Jurkat, Clone E6-1 (cell line): ENCODE measurements at regions not wholly inside any gene's neighbourhood (a gene's known extent, or its start where the extent isn't known, plus 50 kb on each side); places are given as distances from the start of the nearest gene placed in this dataset.
"Not testable (repeated sequence)": the region's sequence is repeated elsewhere in the genome, so short reads cannot be mapped to it uniquely, and the experiment has no call there.

ENCODE experiments used
- DNase-seq: peaks from one replicate; pipeline ENCODE4 v3.0.0-alpha.2; 2011; ENCODE audit warnings: low read depth, low spot score
- H3K4me3 ChIP-seq: 2 replicates; pipeline ENCODE4 v1.5.1; 2011; ENCODE audit warnings: mild to moderate bottlenecking, low read length, control low read depth, moderate library complexity

DNA sequence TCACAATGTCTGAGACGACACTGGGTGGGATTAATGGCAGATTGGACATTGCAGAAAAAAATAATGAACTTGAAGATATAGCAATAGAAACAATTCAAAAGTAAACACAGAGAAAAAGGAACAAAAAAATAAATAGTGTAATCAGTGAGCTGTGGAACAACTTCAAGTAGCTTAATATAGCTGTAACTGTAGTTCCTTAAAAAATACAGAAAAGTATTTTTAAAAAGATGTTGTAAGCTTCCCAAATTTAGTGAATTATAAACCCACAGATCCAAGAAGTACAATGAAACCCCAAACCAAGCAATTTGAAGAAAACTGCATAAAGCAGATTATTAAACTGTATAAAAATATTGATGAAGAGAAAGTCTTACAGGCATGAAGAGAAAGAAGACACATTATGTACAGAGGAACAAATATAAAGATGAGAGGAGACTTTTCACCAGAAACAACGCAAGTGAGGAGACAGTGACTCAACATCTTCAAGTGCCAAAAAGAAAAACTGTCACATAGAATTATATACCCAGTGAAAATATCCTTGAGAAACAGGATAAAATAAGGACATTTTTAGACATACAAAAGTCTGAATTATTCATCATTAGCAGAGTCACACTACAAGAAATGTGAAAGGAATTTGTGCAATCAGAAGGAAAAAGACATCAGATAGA lies 176.4 kb downstream of the NFKBIZ start:
- DNase-seq: no peak
- no peak overlapping the region for H3K4me3 ChIP-seq

DNA sequence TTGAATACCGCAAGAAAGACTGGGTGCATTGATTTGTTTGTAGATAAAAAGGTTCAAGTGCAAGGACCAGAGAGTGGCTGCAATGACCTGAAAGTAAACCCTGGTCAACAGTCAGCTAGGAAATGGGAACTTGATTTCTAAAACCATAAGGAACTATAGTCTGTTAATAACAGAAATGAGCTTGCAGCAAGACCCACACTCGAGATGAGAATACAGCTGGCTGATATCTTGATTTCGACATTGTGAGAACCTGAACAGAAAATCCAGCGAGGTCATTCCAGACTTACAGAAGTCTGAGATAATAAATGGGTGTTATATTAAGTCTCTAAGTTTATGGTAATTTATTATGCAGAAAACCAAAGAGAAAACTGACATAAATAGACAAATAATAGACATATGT lies 177.3 kb downstream of the NFKBIZ start:
- no peak overlapping the region for H3K4me3 ChIP-seq
- DNase-seq: no peak

DNA sequence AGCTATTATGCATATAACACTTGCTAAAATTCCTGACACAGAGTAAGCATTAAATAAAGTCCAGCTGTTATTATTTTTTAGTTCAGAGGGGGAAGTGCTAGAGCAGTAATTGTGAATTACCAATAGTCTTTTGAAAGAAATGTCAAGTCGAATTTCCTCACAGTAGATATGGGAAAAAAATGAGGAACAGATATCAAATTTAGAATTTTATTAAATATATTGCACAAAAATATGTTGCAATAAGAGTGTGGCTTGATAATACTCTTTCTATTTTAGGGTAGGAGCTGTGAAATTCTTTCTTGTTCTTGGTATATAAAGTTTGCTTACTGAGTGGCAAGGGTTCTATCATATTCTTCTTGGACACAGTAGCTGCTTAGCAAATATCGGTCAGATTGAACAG lies 181.3 kb downstream of the NFKBIZ start:
- no peak for DNase-seq
- H3K4me3 ChIP-seq: no peak overlapping the region

DNA sequence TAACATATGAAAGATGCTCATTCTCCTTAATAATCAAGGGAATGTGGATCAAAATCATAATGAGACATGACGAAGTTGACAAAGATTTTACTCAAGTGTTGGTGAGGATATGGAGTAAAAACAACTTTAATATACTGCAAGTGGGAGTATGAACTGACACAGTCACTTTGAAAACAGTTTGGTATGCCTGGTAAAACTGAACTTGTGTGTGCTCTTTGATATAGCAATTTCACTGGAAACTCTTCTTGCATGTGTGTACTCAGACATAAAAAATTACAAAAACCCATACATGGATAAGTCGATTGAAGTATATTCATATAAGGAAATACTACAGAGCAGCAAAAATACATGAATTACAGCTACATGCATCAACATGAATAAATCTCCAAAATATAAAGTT lies 182.5 kb downstream of the NFKBIZ start:
- no peak overlapping the region for H3K4me3 ChIP-seq
- no peak for DNase-seq

DNA sequence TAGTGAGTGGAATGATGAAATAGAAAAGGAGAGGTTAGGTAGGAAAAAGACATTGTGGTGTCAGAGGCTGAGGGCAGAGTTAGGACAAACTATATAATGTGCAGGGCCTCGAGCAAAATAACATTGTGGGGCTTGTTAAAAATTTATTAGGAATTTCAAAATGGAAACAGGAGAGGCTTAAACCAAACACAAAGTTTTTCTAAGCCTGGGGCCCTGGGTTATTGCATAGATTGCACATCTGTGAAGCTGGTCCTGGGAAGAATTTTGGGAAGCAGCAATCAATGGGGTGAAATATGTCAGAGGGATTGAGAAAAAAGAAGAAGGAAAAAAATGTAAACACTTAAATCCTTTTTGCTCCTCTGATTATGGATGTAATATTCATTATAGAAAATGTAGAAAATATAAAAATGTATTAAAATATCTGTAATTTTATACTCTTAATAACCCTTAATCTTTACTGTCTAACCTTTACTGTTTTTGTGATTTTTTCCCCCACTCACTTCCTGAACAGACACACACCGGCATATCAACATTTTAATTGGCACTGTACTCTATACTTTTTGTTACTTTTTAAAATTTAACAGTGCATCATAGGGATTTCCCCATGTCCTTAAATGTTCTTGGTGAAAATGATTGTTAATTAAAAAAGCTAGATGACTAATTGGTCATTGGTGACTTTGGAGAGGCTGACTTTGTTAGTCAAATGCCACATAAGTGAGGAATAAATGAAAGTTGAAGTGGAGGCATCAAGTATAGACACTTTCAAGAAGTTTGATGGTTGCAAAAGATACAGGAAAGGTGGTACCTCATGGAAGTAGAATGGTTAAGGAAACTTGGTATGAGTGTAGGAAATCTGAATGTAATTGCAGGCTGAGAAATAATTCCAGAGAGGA lies 183.4 kb downstream of the NFKBIZ start:
- no peak for DNase-seq
- no peak overlapping the region for H3K4me3 ChIP-seq

DNA sequence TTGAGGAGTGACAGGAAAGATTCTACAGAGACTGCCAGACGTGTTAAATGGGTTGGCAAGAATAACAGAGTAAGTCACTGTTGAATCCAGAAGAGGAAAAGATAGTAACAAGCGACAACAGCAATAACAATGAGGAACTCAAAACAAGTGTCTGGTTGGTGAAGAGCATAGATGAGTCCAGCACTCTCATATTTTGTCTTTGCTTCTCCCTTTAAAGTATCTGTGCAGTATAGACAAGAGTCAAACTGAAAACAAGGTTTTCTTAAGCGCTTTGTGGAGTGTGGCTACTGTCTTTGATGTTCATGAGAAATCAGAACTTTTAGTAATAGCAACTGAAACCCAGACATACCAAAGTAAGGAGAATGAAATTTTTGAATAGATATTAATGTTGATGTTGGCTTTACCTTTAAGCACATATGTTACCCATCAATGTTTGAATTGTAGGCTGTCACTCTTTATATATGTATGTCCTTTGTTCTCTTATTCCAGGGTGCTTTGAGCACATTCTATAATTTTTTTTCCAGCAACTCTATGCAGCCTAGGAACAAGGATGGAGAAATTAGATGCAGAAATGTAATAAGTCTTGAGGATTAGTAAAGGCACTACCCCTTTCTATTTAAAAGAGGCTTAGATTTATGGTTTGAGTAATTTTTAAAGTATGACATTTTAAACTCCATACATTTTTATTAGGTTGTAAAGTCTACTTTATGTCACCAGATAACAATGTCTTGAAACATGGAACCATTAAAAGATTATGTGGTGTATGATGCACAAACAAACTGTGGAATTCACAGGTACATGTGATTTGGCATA lies 185.5 kb downstream of the NFKBIZ start:
- DNase-seq: no peak
- no peak overlapping the region for H3K4me3 ChIP-seq

DNA sequence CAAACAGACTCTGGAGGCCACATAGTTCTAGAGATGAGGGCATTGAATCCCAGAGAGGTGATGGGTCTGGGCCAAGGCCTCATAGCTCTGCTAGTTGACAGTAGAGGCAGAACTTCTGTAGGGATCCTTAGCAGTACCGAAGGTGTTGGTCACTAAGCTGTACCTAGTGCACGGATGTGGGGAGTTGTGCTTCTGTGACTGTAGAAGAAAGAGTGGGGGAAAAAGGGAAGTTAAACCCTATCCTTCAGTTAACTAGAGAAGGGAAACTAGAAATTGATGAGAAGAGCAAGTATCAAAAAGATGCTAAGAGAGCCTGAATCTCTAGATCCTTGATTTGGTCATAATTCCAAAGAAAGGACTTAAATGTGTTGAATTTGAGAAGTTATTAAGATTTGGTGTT lies 186.7 kb downstream of the NFKBIZ start:
- DNase-seq: no peak
- H3K4me3 ChIP-seq: no peak overlapping the region

DNA sequence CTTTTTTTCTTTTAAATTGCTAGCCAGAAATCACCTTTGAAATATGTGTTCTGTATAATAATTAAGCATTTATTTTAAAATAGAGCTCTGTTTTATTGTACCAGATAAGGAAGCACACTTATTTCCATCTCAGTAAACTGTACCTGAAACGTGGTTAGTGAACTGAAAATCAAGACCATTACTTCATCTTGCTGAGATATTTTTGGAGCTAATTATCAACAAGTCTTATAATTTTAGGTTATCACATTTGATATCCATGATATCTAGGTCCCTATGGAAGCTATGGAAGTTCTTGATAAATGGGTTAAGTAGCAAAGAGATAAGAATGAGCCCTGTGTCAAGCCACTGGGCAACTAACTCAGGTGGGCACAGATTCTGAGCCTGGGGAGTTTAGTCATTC lies 187.2 kb downstream of the NFKBIZ start:
- DNase-seq: no peak
- H3K4me3 ChIP-seq: no peak overlapping the region

DNA sequence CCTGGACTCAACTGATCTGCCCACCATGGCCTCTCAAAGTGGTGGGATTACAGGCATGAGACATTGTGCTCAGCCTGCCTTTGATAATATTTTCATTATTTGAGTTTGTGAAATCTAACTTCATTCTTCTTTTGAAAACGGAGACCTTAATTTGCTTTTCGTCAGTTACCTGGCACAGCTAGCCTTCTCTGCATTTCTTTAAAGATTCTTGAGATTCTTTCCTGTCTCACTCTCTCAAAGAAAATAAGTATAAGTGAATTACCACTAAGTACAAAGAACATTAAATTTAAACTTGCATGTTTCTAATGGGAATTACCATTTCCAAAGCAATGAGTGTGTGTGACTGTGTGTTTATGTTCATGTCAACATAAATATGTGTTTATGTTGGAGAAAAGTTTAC lies 187.9 kb downstream of the NFKBIZ start:
- no peak overlapping the region for H3K4me3 ChIP-seq
- DNase-seq: no peak

DNA sequence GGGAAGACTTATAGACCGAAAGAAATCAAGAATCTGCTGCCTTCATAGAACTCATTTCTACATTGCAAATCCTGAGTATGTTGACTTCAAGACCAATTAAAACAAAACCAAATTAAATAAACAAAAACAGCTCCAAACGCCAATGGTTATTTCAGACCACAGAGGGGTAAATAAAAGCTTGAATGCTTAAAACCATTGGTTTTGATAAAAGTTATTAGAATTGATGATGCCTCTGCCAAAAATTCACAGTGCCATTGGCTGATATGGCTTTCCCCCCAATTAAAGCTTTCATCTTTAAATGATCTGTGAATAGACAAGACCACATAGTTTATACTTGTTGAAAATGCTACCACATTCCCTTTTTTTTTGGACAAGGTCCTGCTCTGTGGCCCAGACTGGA lies 188.5 kb downstream of the NFKBIZ start:
- DNase-seq: no peak
- H3K4me3 ChIP-seq: no peak overlapping the region

DNA sequence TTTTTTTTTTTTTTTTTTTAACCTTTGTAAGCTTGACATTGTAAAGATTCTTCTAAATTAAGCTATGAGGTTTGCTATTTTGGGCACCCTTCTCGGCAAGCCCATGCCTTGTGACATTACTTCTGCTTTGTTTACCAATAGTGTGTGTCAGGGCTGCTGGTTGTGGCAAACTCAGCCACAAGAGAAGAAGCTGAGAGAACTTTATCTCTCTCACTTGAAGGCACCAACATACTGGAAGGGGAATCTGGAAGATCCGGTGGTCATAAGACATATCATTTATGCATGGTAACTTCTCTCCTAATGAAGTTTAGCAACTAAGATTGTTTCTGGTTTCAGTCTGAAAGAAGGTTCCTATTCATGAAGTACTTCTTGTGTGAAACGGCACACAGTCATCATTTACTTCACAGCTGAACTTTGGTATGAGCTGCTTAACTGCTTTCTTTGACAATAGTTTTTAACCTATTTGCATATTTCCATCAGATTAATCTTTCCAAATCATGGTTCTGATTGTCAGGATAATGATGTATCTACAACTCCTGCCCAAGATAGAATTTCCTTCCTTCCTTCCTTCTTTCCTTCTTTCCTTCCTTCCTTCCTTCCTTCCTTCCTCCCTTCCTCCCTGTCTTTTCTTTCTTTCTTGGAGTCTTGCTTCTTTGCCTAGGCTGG lies 189.3 kb downstream of the NFKBIZ start:
- DNase-seq: no peak

DNA sequence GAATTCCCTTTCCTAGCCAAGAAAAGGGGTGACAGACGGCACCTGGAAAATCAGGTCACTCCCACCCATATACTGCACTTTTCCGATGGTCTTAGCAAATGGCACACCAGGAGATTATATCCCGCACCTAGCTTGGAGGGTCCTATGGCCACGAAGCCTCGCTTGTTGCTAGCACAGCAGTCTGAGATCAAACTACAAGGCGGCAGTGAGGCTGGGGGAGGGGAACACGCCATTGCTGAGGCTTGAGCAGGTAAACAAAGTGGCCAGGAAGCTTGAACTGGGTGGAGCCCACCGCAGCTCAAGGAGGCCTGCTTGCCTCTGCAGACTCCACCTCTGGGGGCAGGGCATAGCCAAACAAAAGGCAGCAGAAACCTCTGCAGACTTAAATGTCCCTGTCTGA lies 190.8 kb downstream of the NFKBIZ start:
- not testable (repeated sequence) for DNase-seq, H3K4me3 ChIP-seq

More for the DNA sequence above, 189.3 kb downstream of the NFKBIZ start:
- H3K4me3 ChIP-seq: no peak overlapping the region

DNA sequence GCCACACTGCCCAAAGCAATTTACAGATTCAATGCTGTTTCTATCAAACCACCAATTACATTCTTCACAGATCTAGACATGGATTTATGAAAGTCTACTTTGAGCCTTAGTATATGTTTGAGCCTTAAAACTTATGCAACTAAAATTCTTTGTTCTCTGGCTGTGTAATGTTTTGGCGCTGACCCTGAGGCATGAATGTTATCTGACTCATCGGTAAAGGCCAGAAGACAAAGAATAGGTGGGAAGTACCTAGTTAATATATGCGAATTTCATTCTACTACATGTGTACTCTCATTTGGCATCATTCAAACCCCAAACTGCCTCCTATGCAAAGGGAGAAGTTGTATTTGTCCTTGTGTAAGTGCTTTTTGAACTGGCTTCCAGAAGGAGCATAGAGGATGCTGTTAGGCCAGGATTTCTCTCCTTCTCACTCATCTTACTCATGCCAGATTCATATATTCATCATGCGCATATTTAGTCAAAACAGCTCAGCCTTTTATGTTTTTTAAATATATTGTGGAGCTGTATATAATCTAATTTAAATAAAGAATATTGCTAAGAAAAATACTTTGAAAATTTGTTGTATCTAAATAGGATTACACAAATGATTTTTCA lies 204.2 kb downstream of the NFKBIZ start:
- no peak overlapping the region for H3K4me3 ChIP-seq
- DNase-seq: no peak

DNA sequence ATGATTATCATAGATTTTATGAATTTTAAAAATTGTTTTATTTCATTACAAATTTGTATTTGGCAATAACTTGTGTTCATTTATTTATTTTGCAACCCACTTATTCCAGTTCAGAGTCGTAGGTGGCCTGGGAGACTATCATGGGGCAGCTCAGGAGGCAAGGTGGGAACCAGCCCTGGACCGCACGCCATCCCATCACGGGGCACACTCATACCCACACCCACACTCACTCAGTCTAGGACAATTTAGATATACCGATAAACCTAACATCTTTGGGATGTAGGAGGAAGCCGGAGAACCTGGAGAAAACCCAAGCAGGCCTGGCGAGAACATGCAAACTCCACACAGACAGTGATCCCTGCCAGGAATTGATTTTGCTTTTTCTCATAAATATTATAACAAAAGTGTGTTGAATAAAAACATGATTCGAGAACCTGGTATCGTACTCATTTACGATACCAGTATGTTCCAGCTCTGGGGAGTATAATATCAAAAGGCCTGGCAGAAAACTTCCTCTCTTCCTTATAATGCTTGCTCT lies 205.3 kb downstream of the NFKBIZ start:
- DNase-seq: no peak
- no peak overlapping the region for H3K4me3 ChIP-seq

DNA sequence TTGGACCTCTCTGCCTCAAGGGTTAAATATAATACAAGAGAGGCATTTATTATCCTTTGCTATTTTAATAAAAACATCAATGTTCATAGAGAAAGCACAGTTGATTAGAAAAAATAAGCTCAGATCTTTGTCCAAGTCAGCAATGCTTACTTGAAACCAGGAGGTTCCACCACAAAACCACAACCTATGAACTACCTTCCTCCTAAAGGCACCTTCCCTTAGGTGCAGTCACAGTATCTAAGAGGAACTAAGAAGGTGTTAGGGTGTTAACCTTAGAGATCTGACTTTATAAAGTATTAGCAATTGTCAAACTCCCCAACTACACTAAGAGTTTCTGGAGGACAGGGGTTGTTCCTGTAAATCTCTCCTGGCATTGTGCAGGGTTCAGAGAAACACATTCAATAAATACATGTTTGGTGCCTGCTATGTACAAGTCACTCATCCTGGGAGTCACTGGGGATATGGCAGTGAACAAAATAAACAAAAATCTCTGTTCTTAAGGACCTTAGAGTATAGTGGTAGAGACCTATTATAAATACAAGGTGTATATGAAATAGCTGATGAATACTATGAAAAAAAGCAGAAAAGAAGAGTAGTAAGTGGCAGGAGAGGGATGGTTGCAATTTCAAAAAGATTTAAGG lies 208.6 kb downstream of the NFKBIZ start:
- H3K4me3 ChIP-seq: no peak overlapping the region
- peak; percentile 8 for DNase-seq

DNA sequence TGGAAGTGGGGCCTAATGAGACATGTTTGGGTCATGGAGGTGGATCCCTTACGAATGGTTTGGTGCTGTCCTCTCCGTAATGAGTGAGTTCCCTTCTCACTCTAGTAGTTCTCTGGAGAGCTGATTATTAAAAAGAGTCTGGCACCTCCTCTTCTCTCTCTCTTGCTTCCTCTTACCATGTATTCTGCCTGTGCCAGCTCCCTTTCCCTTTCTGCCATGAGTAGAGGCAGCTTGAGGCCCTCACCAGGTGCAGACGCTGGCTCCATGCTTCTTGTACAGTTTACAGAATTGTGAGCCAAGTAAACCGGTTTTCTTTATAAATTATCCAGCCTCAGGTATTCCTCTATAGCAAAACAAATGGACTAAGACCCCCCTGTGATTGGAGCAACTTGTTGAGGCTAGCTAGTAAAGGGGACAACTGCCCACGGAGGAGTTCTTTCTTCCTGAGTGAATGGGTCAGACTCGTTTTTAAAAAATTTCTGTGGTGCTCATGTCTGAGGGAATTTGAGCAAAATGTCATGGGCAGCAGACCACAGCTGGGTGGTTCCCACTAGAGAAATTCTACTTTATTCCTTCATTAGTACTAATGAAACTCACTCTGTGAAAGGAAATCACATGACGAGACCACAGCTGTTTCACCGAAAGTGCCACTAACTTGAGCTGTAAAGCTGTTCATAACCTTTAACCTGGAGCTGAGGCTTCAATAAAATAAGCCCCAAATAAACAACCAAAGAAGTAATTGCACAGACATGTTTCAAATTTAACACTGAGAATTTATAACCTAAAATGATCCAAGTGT lies 210.0 kb downstream of the NFKBIZ start:
- H3K4me3 ChIP-seq: no peak overlapping the region
- DNase-seq: no peak

DNA sequence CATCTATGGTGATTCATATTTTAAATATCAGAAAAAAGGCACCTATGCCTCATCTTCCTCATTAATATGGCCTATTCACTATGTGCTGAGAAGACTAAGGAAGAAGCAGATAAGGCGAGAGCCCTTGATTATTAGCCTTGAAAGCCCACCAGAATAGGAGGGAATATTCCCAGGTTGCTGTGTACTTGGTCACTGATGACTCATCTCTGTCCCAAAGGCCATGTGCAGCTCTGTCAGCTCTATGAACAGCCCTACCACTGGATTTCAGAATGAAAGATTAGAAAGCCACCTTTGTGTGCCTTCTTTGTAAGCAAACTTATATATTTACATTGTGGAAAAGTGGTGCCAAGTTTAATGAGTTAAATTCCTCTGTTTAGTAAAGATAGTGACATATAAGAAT lies 211.5 kb downstream of the NFKBIZ start:
- no peak for DNase-seq
- H3K4me3 ChIP-seq: no peak overlapping the region

DNA sequence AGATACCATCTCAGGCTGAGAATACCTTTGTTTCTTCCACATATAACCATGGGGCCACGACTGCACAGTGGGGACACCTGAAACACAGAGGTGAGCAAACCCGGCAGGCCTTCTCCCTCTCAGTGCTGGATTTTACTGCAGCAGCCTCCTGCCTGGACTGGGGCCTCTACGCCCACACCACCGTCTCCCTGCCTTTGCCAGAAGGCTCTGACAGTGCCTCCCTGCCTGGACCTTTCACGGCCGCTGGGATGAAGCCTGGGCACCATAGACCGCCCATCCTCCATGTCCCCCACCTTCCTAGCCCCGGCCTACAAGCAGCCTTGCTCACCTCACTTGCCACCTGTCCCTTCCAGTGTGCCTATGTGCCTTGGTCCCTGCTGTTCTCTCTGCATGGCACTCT lies 214.3 kb downstream of the NFKBIZ start:
- no peak overlapping the region for H3K4me3 ChIP-seq
- no peak for DNase-seq
